Neural crest cell (in vitro differentiated cells): ENCODE measurements at regions not wholly inside any gene's neighbourhood (a gene's known extent, or its start where the extent isn't known, plus 50 kb on each side); places are given as distances from the start of the nearest gene placed in this dataset.

Experiments
- DNase-seq: peaks from one replicate; pipeline ENCODE4 v3.0.0; 2021; ENCODE audit warnings: low read depth, mixed read lengths, low spot score
- H3K27ac Mint-ChIP-seq: one replicate; pipeline ENCODE4 v1.8.0; 2021; ENCODE audit warnings: mild to moderate bottlenecking, mixed read lengths; ENCODE audit not compliant: unreplicated experiment
- H3K27me3 Mint-ChIP-seq: 2 replicates; pipeline ENCODE4 v1.8.0; 2021; ENCODE audit warnings: low read depth, mild to moderate bottlenecking, mixed read lengths
- H3K36me3 Mint-ChIP-seq: 2 replicates; pipeline ENCODE4 v1.8.0; 2021; ENCODE audit warnings: low read depth, mild to moderate bottlenecking, mixed read lengths
- H3K4me1 Mint-ChIP-seq: 2 replicates; pipeline ENCODE4 v1.8.0; 2021; ENCODE audit warnings: mixed read lengths
- H3K4me3 Mint-ChIP-seq: one replicate; pipeline ENCODE4 v1.8.0; 2021; ENCODE audit warnings: mild to moderate bottlenecking, mixed read lengths
- H3K9me3 Mint-ChIP-seq: 2 replicates; pipeline ENCODE4 v1.8.0; 2021; ENCODE audit warnings: mixed read lengths
- CTCF ChIP-seq: fragments of 200-600 bp; sonication (generic); conservative IDR thresholded peaks from 2 replicates; pipeline ENCODE4 v1.5.0; 2021; ENCODE audit warnings: antibody characterized with exemption, mild to moderate bottlenecking

- H3K9me3 Mint-ChIP-seq, result peaks cover 14% of the 10 kb centered on the region
- H3K36me3 Mint-ChIP-seq, result peaks cover 9% of the 10 kb centered on the region
- no peak for TF ChIP-seq CTCF
- H3K4me3 Mint-ChIP-seq, result no peak overlapping the region
- DNase-seq, result no peak
- peaks cover 30% of the 10 kb centered on the region for H3K4me1 Mint-ChIP-seq
- no peak overlapping the region for H3K27ac Mint-ChIP-seq
- no peaks in the 10 kb centered on the region for H3K27me3 Mint-ChIP-seq
These were observed 61.8 kb upstream of the PLEKHG1 start for GRCh38 chr6:150537893-150538292.

- peaks cover 14% of the 10 kb centered on the region for H3K9me3 Mint-ChIP-seq
- H3K4me1 Mint-ChIP-seq, result peaks cover 29% of the 10 kb centered on the region
- no peak for DNase-seq
- H3K4me3 Mint-ChIP-seq, result no peak overlapping the region
- H3K36me3 Mint-ChIP-seq, result peaks cover 9% of the 10 kb centered on the region
- H3K27ac Mint-ChIP-seq, result no peak overlapping the region
- no peak for TF ChIP-seq CTCF
- H3K27me3 Mint-ChIP-seq, result no peaks in the 10 kb centered on the region
These were observed 60.6 kb upstream of the PLEKHG1 start for GRCh38 chr6:150539111-150539510.

- Mint-ChIP-seq H3K36me3 (peaks cover 9% of the 10 kb centered on the region), H3K27me3 (no peaks in the 10 kb centered on the region), H3K27ac (no peak overlapping the region), H3K4me3 (no peak overlapping the region), H3K9me3 (peaks cover 14% of the 10 kb centered on the region), H3K4me1 (peaks cover 25% of the 10 kb centered on the region)
- TF ChIP-seq CTCF, result no peak
- no peak for DNase-seq
These were observed 60.1 kb upstream of the PLEKHG1 start for GRCh38 chr6:150539568-150539967.

- no peak overlapping the region for H3K27ac Mint-ChIP-seq
- peaks cover 33% of the 10 kb centered on the region for H3K4me1 Mint-ChIP-seq
- H3K27me3 Mint-ChIP-seq, result no peaks in the 10 kb centered on the region
- TF ChIP-seq CTCF, result no peak
- H3K9me3 Mint-ChIP-seq, result peaks cover 14% of the 10 kb centered on the region
- no peak overlapping the region for H3K4me3 Mint-ChIP-seq
- no peak for DNase-seq
- H3K36me3 Mint-ChIP-seq, result peaks cover 9% of the 10 kb centered on the region
These were observed 58.1 kb upstream of the PLEKHG1 start for GRCh38 chr6:150541576-150541975.

GRCh38 chr6:150543178-150543577, 56.5 kb upstream of the PLEKHG1 start:
- TF ChIP-seq CTCF, result no peak
- H3K9me3 Mint-ChIP-seq, result peaks cover 9% of the 10 kb centered on the region

GRCh38 chr6:150544793-150545192, 54.9 kb upstream of the PLEKHG1 start:
- no peak for DNase-seq
- no peak overlapping the region for H3K27ac Mint-ChIP-seq
- H3K4me3 Mint-ChIP-seq, result no peak overlapping the region
- H3K9me3 Mint-ChIP-seq, result no peaks in the 10 kb centered on the region
- TF ChIP-seq CTCF, result no peak
- H3K4me1 Mint-ChIP-seq, result peaks cover 23% of the 10 kb centered on the region
- H3K27me3 Mint-ChIP-seq, result no peaks in the 10 kb centered on the region
- H3K36me3 Mint-ChIP-seq, result no peaks in the 10 kb centered on the region

More at GRCh38 chr6:150543178-150543577, 56.5 kb upstream of the PLEKHG1 start:
- Mint-ChIP-seq H3K27ac (no peak overlapping the region), H3K36me3 (peaks cover 7% of the 10 kb centered on the region), H3K27me3 (no peaks in the 10 kb centered on the region), H3K4me3 (no peak overlapping the region), H3K4me1 (peaks cover 33% of the 10 kb centered on the region)
- no peak for DNase-seq
